ENCODE measurements at regions not wholly inside any gene's neighbourhood (a gene's known extent, or its start where the extent isn't known, plus 50 kb on each side); places are given as distances from the start of the nearest gene placed in this dataset.
"Not testable (repeated sequence)": the region's sequence is repeated elsewhere in the genome, so short reads cannot be mapped to it uniquely, and the experiment has no call there.

- H3K27me3 ChIP-seq (ENCODE audit: control insufficient read depth in 1 of 2, insufficient read depth in 2 of 2, low read length in 2 of 2); H3K9ac ChIP-seq (ENCODE audit: low read depth in 1 of 2, low read length in 2 of 2); H3K4me1 ChIP-seq (ENCODE audit: control insufficient read depth in 1 of 2, insufficient read depth in 2 of 2, low read length in 2 of 2); H3K9me3 ChIP-seq (ENCODE audit: control insufficient read depth in 1 of 2, low read length in 2 of 2); H3K27ac ChIP-seq (ENCODE audit: low read depth, low read length); H3K4me3 ChIP-seq (ENCODE audit: low read depth in 1 of 2, low read length in 2 of 2); H3K36me3 ChIP-seq (ENCODE audit: control insufficient read depth in 1 of 2, insufficient read depth in 2 of 2, low read length in 2 of 2): not testable (repeated sequence)
Observed at GRCh38 chr4:77527900-77528299, 77.7 kb upstream of the CXCL13 start.

- H3K4me1 ChIP-seq (ENCODE audit: control insufficient read depth in 1 of 2, insufficient read depth in 2 of 2, low read length in 2 of 2): peaks cover 12 to 21% of the 10 kb centered on the region in 2 donors
- H3K27me3 ChIP-seq (ENCODE audit: control insufficient read depth in 1 of 2, insufficient read depth in 2 of 2, low read length in 2 of 2): no peaks in the 10 kb centered on the region
- no peaks in the 10 kb centered on the region for H3K36me3 ChIP-seq (ENCODE audit: control insufficient read depth in 1 of 2, insufficient read depth in 2 of 2, low read length in 2 of 2)
- H3K4me3 ChIP-seq (ENCODE audit: low read depth in 1 of 2, low read length in 2 of 2): peak overlapping the region in 1 of 2 donors; percentile 28
- H3K9me3 ChIP-seq (ENCODE audit: control insufficient read depth in 1 of 2, low read length in 2 of 2): no peaks in the 10 kb centered on the region
- no peak overlapping the region for H3K27ac ChIP-seq (ENCODE audit: low read depth, low read length)
- no peak overlapping the region for H3K9ac ChIP-seq (ENCODE audit: low read depth in 1 of 2, low read length in 2 of 2)
Observed at GRCh38 chr4:77538144-77538543, 67.5 kb upstream of the CXCL13 start.

GRCh38 chr4:77538574-77539157, 67.0 kb upstream of the CXCL13 start:
- H3K4me3 ChIP-seq (ENCODE audit: low read depth in 1 of 2, low read length in 2 of 2): peak overlapping the region in 1 of 2 donors; percentile 28
- peaks cover 12 to 21% of the 10 kb centered on the region in 2 donors for H3K4me1 ChIP-seq (ENCODE audit: control insufficient read depth in 1 of 2, insufficient read depth in 2 of 2, low read length in 2 of 2)
- H3K36me3 ChIP-seq (ENCODE audit: control insufficient read depth in 1 of 2, insufficient read depth in 2 of 2, low read length in 2 of 2): no peaks in the 10 kb centered on the region
- no peak overlapping the region for H3K9ac ChIP-seq (ENCODE audit: low read depth in 1 of 2, low read length in 2 of 2)
- H3K27me3 ChIP-seq (ENCODE audit: control insufficient read depth in 1 of 2, insufficient read depth in 2 of 2, low read length in 2 of 2): no peaks in the 10 kb centered on the region
- no peaks in the 10 kb centered on the region for H3K9me3 ChIP-seq (ENCODE audit: control insufficient read depth in 1 of 2, low read length in 2 of 2)
- H3K27ac ChIP-seq (ENCODE audit: low read depth, low read length): peak overlapping the region; percentile 58

Measured in duodenal mucosa (tissue), 2 donors.